ENCODE measurements at regions not wholly inside any gene's neighbourhood (a gene's known extent, or its start where the extent isn't known, plus 50 kb on each side); places are given as distances from the start of the nearest gene placed in this dataset.

DNA sequence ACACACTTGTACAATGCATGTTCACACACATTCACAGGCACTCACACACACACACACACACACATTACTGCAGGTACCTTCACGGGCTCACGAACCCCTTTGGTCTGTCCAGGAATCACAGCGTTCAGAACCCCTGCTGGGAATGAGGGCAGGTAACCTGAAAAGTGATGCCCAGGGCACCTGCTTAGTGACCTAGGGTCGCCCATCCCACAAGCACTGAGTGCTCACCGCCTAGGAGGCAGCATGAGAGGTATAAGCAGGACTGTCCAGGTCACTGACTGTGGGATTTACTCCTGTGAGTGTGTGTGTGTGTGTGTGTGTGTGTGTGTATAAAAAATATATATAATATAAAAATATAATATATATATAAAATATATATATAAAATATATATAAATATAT, 150.9 kb downstream of the GALR1 start:
- Histone ChIP-seq H3K4me2 (ENCODE audit: control insufficient read depth, extremely low read depth, insufficient read depth, low read depth, low read length) (no peak overlapping the region), H3K4me1 (ENCODE audit: control insufficient read depth, extremely low read depth, insufficient read depth, low read length) (no peaks in the 10 kb centered on the region), H3K36me3 (ENCODE audit: control insufficient read depth in 2 of 2, extremely low read depth in 1 of 2, insufficient read depth in 2 of 2, low read length in 2 of 2) (no peaks in the 10 kb centered on the region), H3K79me2 (ENCODE audit: control insufficient read depth, insufficient read depth, low read length) (no peaks in the 10 kb centered on the region), H3K27ac (ENCODE audit: control insufficient read depth, insufficient read depth, low read length) (no peak overlapping the region), H3K9me3 (ENCODE audit: control insufficient read depth, low read depth, low read length) (peaks cover 7% of the 10 kb centered on the region), H2AFZ (ENCODE audit: control insufficient read depth, low read length) (no peak overlapping the region), H3K9me1 (ENCODE audit: control insufficient read depth, extremely low read depth, insufficient read depth, low read length) (no peaks in the 10 kb centered on the region), H3K27me3 (ENCODE audit: control insufficient read depth, extremely low read depth, insufficient read depth, low read length) (no peaks in the 10 kb centered on the region), H3K4me3 (ENCODE audit: control insufficient read depth in 2 of 3, extremely low read depth in 1 of 3, insufficient read depth in 2 of 3, low read depth in 1 of 3, low read length in 3 of 3) (no peak overlapping the region), H4K20me1 (ENCODE audit: control insufficient read depth, extremely low read depth, insufficient read depth, low read length) (no peaks in the 10 kb centered on the region), H3K9ac (ENCODE audit: control insufficient read depth, extremely low read depth, insufficient read depth, low read length) (no peak overlapping the region)
- dilution Hi-C loops (cut with MboI; ENCODE audit: extremely low pct_ligation_motif_present, low sequenced_read_pairs), result no loop called here
- no peak for TF ChIP-seq EZH2 (IDR thresholded peaks at IDR 0.05; ENCODE audit: low read length)
- TF ChIP-seq, protein P1, sequence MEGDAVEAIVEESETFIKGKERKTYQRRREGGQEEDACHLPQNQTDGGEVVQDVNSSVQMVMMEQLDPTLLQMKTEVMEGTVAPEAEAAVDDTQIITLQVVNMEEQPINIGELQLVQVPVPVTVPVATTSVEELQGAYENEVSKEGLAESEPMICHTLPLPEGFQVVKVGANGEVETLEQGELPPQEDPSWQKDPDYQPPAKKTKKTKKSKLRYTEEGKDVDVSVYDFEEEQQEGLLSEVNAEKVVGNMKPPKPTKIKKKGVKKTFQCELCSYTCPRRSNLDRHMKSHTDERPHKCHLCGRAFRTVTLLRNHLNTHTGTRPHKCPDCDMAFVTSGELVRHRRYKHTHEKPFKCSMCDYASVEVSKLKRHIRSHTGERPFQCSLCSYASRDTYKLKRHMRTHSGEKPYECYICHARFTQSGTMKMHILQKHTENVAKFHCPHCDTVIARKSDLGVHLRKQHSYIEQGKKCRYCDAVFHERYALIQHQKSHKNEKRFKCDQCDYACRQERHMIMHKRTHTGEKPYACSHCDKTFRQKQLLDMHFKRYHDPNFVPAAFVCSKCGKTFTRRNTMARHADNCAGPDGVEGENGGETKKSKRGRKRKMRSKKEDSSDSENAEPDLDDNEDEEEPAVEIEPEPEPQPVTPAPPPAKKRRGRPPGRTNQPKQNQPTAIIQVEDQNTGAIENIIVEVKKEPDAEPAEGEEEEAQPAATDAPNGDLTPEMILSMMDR (optimal IDR thresholded peaks at IDR 0.05 in 1 of 3, IDR thresholded peaks at IDR 0.05 in 1 of 3, conservative IDR thresholded peaks at IDR 0.05 in 1 of 3; ENCODE audit: extremely low read depth in 1 of 3, insufficient read depth in 2 of 3, low read length in 3 of 3), result no peak
- FAIRE-seq (no peak), DNase-seq (ENCODE audit: low read depth, low spot score) (no peak)

DNA sequence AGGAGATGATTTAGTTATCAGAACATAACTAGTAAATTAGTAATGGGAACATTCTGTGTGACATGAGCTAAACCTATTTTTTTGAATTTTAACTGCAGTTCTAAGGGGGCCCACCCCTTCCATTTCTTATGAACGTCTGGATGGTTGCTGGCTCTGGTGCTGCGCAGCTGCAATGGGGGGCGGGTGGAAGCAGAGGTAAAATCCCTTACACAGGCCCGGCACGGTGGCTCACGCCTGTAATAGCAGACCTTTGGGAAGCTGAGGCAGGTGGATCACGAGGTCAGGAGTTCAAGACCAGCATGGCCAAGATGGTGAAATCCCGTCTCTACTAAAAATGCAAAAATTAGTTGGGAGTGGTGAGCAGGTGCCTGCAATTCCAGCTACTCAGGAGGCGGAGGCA, 151.5 kb downstream of the GALR1 start:
- no peak overlapping the region for H3K27ac ChIP-seq (ENCODE audit: control insufficient read depth, insufficient read depth, low read length)
- H4K20me1 ChIP-seq (ENCODE audit: control insufficient read depth, extremely low read depth, insufficient read depth, low read length), result no peaks in the 10 kb centered on the region
- DNase-seq (ENCODE audit: low read depth, low spot score) (no peak), FAIRE-seq (no peak)
- no peak overlapping the region for H3K4me2 ChIP-seq (ENCODE audit: control insufficient read depth, extremely low read depth, insufficient read depth, low read depth, low read length)
- peaks cover 7% of the 10 kb centered on the region for H3K9me3 ChIP-seq (ENCODE audit: control insufficient read depth, low read depth, low read length)
- no peak overlapping the region for H2AFZ ChIP-seq (ENCODE audit: control insufficient read depth, low read length)
- no peaks in the 10 kb centered on the region for H3K27me3 ChIP-seq (ENCODE audit: control insufficient read depth, extremely low read depth, insufficient read depth, low read length)
- no peak for TF ChIP-seq EZH2 (IDR thresholded peaks at IDR 0.05; ENCODE audit: low read length)
- TF ChIP-seq, protein P1 (optimal IDR thresholded peaks at IDR 0.05 in 1 of 3, IDR thresholded peaks at IDR 0.05 in 1 of 3, conservative IDR thresholded peaks at IDR 0.05 in 1 of 3; ENCODE audit: extremely low read depth in 1 of 3, insufficient read depth in 2 of 3, low read length in 3 of 3), result no peak
- no peak overlapping the region for H3K4me3 ChIP-seq (ENCODE audit: control insufficient read depth in 2 of 3, extremely low read depth in 1 of 3, insufficient read depth in 2 of 3, low read depth in 1 of 3, low read length in 3 of 3)
- dilution Hi-C loops (cut with MboI; ENCODE audit: extremely low pct_ligation_motif_present, low sequenced_read_pairs), result no loop called here
- H3K9ac ChIP-seq (ENCODE audit: control insufficient read depth, extremely low read depth, insufficient read depth, low read length), result no peak overlapping the region
- H3K4me1 ChIP-seq (ENCODE audit: control insufficient read depth, extremely low read depth, insufficient read depth, low read length), result no peaks in the 10 kb centered on the region
- no peaks in the 10 kb centered on the region for H3K9me1 ChIP-seq (ENCODE audit: control insufficient read depth, extremely low read depth, insufficient read depth, low read length)
- H3K79me2 ChIP-seq (ENCODE audit: control insufficient read depth, insufficient read depth, low read length), result no peaks in the 10 kb centered on the region
- no peaks in the 10 kb centered on the region for H3K36me3 ChIP-seq (ENCODE audit: control insufficient read depth in 2 of 2, extremely low read depth in 1 of 2, insufficient read depth in 2 of 2, low read length in 2 of 2)

Data from keratinocyte (primary cell).